Progenitor cell of endocrine pancreas (in vitro differentiated cells): ENCODE measurements at regions not wholly inside any gene's neighbourhood (a gene's known extent, or its start where the extent isn't known, plus 50 kb on each side); places are given as distances from the start of the nearest gene placed in this dataset.
A peak's percentile ranks its signal among the peaks of the same experiment; 100 is the strongest.

Experiments
- DNase-seq: peaks from one replicate; pipeline ENCODE4 v3.0.0; 2021; ENCODE audit warnings: low spot score; ENCODE audit not compliant: unreplicated experiment
- H3K27ac Mint-ChIP-seq: 2 replicates; pipeline ENCODE4 v1.8.0; 2021; ENCODE audit warnings: mild to moderate bottlenecking, moderate library complexity, mixed read lengths
- H3K27me3 Mint-ChIP-seq: 2 replicates; pipeline ENCODE4 v1.8.0; 2021; ENCODE audit warnings: mixed read lengths
- H3K36me3 Mint-ChIP-seq: 2 replicates; pipeline ENCODE4 v1.8.0; 2022; ENCODE audit warnings: mixed read lengths; ENCODE audit not compliant: insufficient read depth
- H3K4me1 Mint-ChIP-seq: 2 replicates; pipeline ENCODE4 v1.8.0; 2021; ENCODE audit warnings: low read depth, mixed read lengths
- H3K4me3 Mint-ChIP-seq: 2 replicates; pipeline ENCODE4 v1.8.0; 2021; ENCODE audit warnings: low read depth, mild to moderate bottlenecking, moderate library complexity, mixed read lengths
- H3K9me3 Mint-ChIP-seq: 2 replicates; pipeline ENCODE4 v1.8.0; 2021; ENCODE audit warnings: low read depth, mixed read lengths
- CTCF ChIP-seq: fragments of 200-600 bp; sonication (generic); IDR thresholded peaks from one replicate; pipeline ENCODE4 v1.5.0; 2021; ENCODE audit warnings: antibody characterized with exemption, mild to moderate bottlenecking; ENCODE audit not compliant: unreplicated experiment

GRCh38 chr19:29031216-29031615 is 181.7 kb downstream of the UQCRFS1 start:
- H3K4me1 Mint-ChIP-seq: peaks cover 2% of the 10 kb centered on the region
- no peak for TF ChIP-seq CTCF

GRCh38 chr19:29029268-29029958 is 183.5 kb downstream of the UQCRFS1 start:
- Mint-ChIP-seq H3K27ac (no peak overlapping the region), H3K4me1 (peaks cover 2% of the 10 kb centered on the region), H3K9me3 (no peaks in the 10 kb centered on the region), H3K4me3 (no peak overlapping the region), H3K27me3 (no peaks in the 10 kb centered on the region), H3K36me3 (no peaks in the 10 kb centered on the region)
- no peak for DNase-seq
- TF ChIP-seq CTCF: no peak

More at GRCh38 chr19:29031216-29031615, 181.7 kb downstream of the UQCRFS1 start:
- Mint-ChIP-seq H3K4me3 (no peak overlapping the region), H3K36me3 (no peaks in the 10 kb centered on the region), H3K27ac (no peak overlapping the region), H3K27me3 (no peaks in the 10 kb centered on the region), H3K9me3 (no peaks in the 10 kb centered on the region)
- no peak for DNase-seq

- DNase-seq: no peak
- H3K9me3 Mint-ChIP-seq: no peaks in the 10 kb centered on the region
- no peaks in the 10 kb centered on the region for H3K36me3 Mint-ChIP-seq
- peaks cover 6% of the 10 kb centered on the region for H3K4me1 Mint-ChIP-seq
- peaks cover 17% of the 10 kb centered on the region for H3K27me3 Mint-ChIP-seq
- no peak for TF ChIP-seq CTCF
- H3K27ac Mint-ChIP-seq: peak overlapping the region; percentile 20
- no peak overlapping the region for H3K4me3 Mint-ChIP-seq
These were observed 190.4 kb downstream of the UQCRFS1 start for GRCh38 chr19:29022599-29022998.

GRCh38 chr19:29022165-29022564 is 190.8 kb downstream of the UQCRFS1 start:
- Mint-ChIP-seq H3K9me3 (no peaks in the 10 kb centered on the region), H3K4me1 (peaks cover 6% of the 10 kb centered on the region), H3K27ac (no peak overlapping the region), H3K36me3 (no peaks in the 10 kb centered on the region), H3K4me3 (no peak overlapping the region), H3K27me3 (peaks cover 21% of the 10 kb centered on the region)
- DNase-seq: no peak
- no peak for TF ChIP-seq CTCF

GRCh38 chr19:29021232-29021916 is 191.6 kb downstream of the UQCRFS1 start:
- H3K36me3 Mint-ChIP-seq: no peaks in the 10 kb centered on the region
- no peak for TF ChIP-seq CTCF
- H3K27ac Mint-ChIP-seq: no peak overlapping the region
- H3K27me3 Mint-ChIP-seq: peaks cover 29% of the 10 kb centered on the region
- DNase-seq: no peak
- peaks cover 6% of the 10 kb centered on the region for H3K4me1 Mint-ChIP-seq
- no peaks in the 10 kb centered on the region for H3K9me3 Mint-ChIP-seq
- no peak overlapping the region for H3K4me3 Mint-ChIP-seq
